CD4-positive, alpha-beta T cell treated with Interleukin-6 at 100 ng/mL for 8 hours (primary cell): ENCODE measurements at regions not wholly inside any gene's neighbourhood (a gene's known extent, or its start where the extent isn't known, plus 50 kb on each side); places are given as distances from the start of the nearest gene placed in this dataset.

ENCODE experiments used
- DNase-seq: peaks from one replicate; pipeline ENCODE4 v3.0.0-alpha.2; 2020; ENCODE audit warnings: mixed read lengths, low spot score

DNA sequence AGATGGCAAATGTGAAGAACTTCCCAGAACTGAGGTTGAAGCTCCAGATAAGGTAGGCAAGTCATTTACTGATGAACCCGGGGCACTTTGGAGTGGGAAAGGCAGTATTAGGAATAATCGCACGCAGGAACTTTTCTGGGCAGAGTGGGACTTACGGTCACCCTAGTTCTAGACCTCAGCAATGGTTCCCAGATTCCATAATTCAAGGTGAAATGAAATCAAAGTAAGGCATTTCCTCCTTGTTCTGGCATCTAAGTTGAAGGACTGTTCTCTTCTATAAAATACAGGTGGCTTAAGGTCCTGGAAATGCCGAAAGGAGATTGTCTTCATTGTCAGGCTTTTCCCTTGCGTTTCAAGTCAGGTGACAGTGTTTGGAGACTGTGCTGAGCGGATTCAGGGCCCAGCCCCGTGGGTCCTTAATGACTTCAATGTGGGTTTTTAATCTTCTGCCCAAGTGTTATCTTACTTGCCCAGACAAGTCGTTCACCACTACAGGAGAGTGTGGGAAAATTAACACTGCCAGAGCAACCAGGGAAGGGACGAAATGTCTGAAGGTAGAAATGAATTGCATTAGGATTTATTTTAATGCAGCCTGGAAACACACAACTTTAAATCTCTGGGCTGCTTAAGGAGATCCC lies 52.1 kb upstream of the STOX2 start:
- DNase-seq = no peak

DNA sequence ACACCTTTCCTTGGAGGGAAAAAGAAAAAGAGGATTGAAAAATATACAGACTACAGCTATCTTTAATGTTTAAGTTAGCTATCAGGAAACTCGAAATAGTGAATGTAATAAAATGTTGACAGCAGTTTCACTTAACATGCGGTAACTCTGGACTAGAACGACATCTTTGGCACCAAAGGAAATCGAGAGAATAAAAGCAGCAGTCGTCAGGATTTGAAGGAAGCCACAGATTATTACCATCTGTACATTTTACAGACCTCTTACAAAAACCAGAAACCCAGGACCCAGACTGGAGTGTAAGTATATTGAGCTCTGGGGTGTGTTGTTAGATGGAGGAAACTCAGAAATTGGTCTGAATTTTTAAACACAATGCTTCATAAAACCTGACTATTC lies 51.6 kb upstream of the STOX2 start:
- DNase-seq = no peak
